ENCODE measurements at regions not wholly inside any gene's neighbourhood (a gene's known extent, or its start where the extent isn't known, plus 50 kb on each side); places are given as distances from the start of the nearest gene placed in this dataset.
"Not testable (repeated sequence)": the region's sequence is repeated elsewhere in the genome, so short reads cannot be mapped to it uniquely, and the experiment has no call there.

GRCh38 chr10:9140373-9140772 is 1085.9 kb downstream of the GATA3 start:
- DNase-seq (ENCODE audit: low read depth), result peak; percentile 44
- in situ Hi-C loops (cut with HindIII; ENCODE audit: low pct_unique_long_range_greater_than_20kb, low sequenced_read_pairs), result no loop called here

- in situ Hi-C loops (cut with HindIII; ENCODE audit: low pct_unique_long_range_greater_than_20kb, low sequenced_read_pairs), result no loop called here
- peak; percentile 30 for DNase-seq (ENCODE audit: low read depth)
Observed at GRCh38 chr10:9147475-9147874, 1093.0 kb downstream of the GATA3 start.

- no peak for DNase-seq (ENCODE audit: low read depth)
- in situ Hi-C loops (cut with HindIII; ENCODE audit: low pct_unique_long_range_greater_than_20kb, low sequenced_read_pairs), result no loop called here
Observed at GRCh38 chr10:9149134-9149533, 1094.6 kb downstream of the GATA3 start.

GRCh38 chr10:9153057-9153456 is 1098.6 kb downstream of the GATA3 start:
- in situ Hi-C loops (cut with HindIII; ENCODE audit: low pct_unique_long_range_greater_than_20kb, low sequenced_read_pairs); DNase-seq (ENCODE audit: low read depth): not testable (repeated sequence)

DNA sequence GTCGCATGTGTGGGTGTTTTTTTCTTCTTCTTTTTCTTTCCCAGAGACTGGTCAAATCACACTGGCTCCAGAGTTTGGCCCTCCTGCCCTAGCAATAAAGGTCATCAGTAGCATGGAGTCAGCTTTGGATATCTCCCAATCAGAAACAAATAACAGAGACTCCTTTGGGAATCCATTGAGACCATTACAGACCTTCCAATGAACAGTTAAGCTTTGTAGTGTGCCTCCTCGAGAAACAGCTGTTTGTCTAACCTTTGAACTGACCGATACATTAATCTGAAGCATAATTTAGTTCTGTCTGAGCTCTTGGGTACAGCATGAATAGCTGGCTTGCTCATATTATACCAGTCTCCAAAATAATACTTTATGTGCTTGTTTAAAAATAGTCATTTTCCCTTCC is 1103.2 kb downstream of the GATA3 start:
- DNase-seq (ENCODE audit: low read depth), result no peak
- in situ Hi-C loops (cut with HindIII; ENCODE audit: low pct_unique_long_range_greater_than_20kb, low sequenced_read_pairs), result no loop called here

GRCh38 chr10:9158675-9159074 is 1104.2 kb downstream of the GATA3 start:
- in situ Hi-C loops (cut with HindIII; ENCODE audit: low pct_unique_long_range_greater_than_20kb, low sequenced_read_pairs), result no loop called here
- no peak for DNase-seq (ENCODE audit: low read depth)

GRCh38 chr10:9160275-9160674 is 1105.8 kb downstream of the GATA3 start:
- in situ Hi-C loops (cut with HindIII; ENCODE audit: low pct_unique_long_range_greater_than_20kb, low sequenced_read_pairs), result no loop called here

GRCh38 chr10:9163699-9164098 is 1109.2 kb downstream of the GATA3 start:
- DNase-seq (ENCODE audit: low read depth), result no peak
- in situ Hi-C loops (cut with HindIII; ENCODE audit: low pct_unique_long_range_greater_than_20kb, low sequenced_read_pairs), result no loop called here

More at GRCh38 chr10:9160275-9160674, 1105.8 kb downstream of the GATA3 start:
- DNase-seq (ENCODE audit: low read depth), result no peak

GRCh38 chr10:9166770-9167169 is 1112.3 kb downstream of the GATA3 start:
- DNase-seq (ENCODE audit: low read depth), result no peak
- in situ Hi-C loops (cut with HindIII; ENCODE audit: low pct_unique_long_range_greater_than_20kb, low sequenced_read_pairs), result no loop called here

DNA sequence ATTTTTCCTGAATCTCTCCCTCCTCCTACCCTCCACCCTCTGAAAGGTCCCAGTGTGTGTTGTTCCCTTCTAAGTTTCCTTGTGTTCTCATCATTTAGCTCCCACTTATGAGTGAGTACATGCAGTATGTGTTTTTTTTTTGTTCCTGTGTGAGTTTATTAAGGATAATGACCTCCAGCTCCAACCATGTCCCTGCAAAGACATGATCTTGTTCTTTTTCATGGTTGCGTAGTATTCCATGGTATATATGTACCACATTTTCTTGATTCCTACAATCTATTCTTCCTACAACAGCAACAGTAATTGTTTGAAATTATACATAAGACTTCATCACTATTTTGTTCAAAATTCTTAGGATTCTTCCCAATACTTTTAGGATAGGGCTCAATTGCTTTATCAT is 1117.8 kb downstream of the GATA3 start:
- no peak for DNase-seq (ENCODE audit: low read depth)
- in situ Hi-C loops (cut with HindIII; ENCODE audit: low pct_unique_long_range_greater_than_20kb, low sequenced_read_pairs), result no loop called here

GRCh38 chr10:9175200-9175599 is 1120.7 kb downstream of the GATA3 start:
- DNase-seq (ENCODE audit: low read depth), result no peak
- in situ Hi-C loops (cut with HindIII; ENCODE audit: low pct_unique_long_range_greater_than_20kb, low sequenced_read_pairs), result no loop called here

DNA sequence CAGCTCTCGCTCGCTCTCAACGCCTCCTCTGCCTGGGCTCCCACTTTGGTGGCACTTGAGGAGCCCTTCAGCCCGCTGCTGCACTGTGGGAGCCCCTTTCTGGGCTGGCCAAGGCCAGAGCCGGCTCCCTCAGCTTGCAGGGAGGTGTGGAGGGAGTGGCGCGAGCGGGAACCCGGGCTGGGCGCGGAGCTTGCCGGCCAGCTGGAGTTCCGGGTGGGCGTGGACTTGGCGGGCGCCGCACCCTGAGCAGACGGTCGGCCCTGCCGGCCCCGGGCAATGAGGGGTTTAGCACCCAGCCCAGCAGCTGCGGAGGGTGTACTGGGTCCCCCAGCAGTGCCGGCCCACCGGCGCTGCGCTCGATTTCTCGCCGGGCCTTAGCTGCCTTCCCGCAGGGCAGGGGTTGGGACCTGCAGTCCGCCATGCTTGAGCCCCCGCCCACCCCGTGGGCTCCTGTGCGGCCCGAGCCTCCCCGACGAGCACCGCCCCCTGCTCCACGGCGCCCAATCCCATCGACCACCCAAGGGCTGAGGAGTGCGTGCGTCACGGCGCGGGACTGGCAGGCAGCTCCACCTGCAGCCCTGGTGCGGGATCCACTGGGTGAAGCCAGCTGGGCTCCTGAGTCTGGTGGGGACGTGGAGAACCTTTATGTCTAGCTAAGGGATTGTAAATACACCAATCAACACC is 1128.9 kb downstream of the GATA3 start:
- not testable (repeated sequence) for DNase-seq (ENCODE audit: low read depth)

GRCh38 chr10:9188022-9188810 is 1133.7 kb downstream of the GATA3 start:
- in situ Hi-C loops (cut with HindIII; ENCODE audit: low pct_unique_long_range_greater_than_20kb, low sequenced_read_pairs), result no loop called here
- no peak for DNase-seq (ENCODE audit: low read depth)

More for the DNA sequence above, 1128.9 kb downstream of the GATA3 start:
- in situ Hi-C loops (cut with HindIII; ENCODE audit: low pct_unique_long_range_greater_than_20kb, low sequenced_read_pairs), result not testable (repeated sequence)

DNA sequence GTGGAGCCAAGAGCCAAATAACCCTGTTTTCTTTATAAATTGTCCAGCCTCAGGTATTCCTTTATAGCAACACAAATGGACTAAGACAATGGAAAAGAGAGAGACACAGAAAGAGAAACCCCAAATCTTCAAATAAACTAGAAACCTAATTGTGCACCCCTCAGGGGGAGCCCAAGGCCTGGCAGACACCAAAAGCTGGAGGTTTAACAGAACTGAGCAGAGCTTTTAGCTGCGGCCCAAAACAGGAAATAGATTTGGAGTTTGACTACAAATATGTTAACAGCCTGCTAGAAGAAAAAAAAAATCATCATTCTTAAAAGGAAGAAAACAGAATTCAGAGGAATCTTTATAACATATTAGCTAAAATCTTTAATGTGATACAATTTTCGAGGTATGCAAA is 1135.0 kb downstream of the GATA3 start:
- in situ Hi-C loops (cut with HindIII; ENCODE audit: low pct_unique_long_range_greater_than_20kb, low sequenced_read_pairs), result no loop called here
- DNase-seq (ENCODE audit: low read depth), result no peak

DNA sequence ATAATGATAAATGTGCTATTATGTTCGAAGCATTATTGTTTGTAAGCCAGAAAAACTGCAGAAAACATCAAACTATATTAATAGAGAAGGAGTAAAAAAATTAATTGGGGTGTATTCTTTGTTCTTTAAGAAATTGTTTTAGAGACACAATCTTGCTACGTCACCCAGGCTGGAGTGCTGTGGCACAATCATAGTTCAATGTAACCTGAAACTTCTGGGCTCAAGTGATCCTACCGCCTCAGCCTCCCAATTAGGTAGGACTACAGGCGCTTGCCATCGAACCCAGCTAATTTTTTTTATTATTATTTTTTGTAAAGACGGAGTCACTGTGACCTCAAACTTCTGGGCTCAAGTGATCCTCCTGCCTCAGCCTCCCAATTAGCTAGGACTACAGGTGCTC is 1138.6 kb downstream of the GATA3 start:
- DNase-seq (ENCODE audit: low read depth), result no peak
- in situ Hi-C loops (cut with HindIII; ENCODE audit: low pct_unique_long_range_greater_than_20kb, low sequenced_read_pairs), result no loop called here

- no peak for DNase-seq (ENCODE audit: low read depth)
- in situ Hi-C loops (cut with HindIII; ENCODE audit: low pct_unique_long_range_greater_than_20kb, low sequenced_read_pairs), result no loop called here
Observed at GRCh38 chr10:9195385-9195784, 1140.9 kb downstream of the GATA3 start.

GRCh38 chr10:9198611-9199010 is 1144.1 kb downstream of the GATA3 start:
- in situ Hi-C loops (cut with HindIII; ENCODE audit: low pct_unique_long_range_greater_than_20kb, low sequenced_read_pairs), result no loop called here
- no peak for DNase-seq (ENCODE audit: low read depth)

DNA sequence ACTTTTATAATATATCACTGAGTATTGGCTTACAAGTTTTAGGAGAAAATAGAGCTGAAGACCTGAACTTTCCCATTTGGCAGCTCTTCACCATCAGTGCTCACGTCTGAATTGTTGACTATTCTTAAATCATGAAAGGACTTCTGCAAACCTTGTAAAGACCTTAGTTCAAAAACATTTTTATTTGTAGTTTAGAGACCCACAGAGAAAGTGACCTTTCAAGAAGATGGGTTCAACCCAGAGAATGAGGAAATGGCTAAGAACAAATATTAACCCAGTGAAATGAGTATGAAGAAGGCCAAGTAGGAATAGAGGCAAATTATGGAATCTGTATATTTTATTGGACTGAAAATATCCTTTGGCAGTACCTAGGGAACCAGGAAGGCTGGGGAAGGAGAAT is 1151.1 kb downstream of the GATA3 start:
- in situ Hi-C loops (cut with HindIII; ENCODE audit: low pct_unique_long_range_greater_than_20kb, low sequenced_read_pairs), result no loop called here
- DNase-seq (ENCODE audit: low read depth), result no peak

- DNase-seq (ENCODE audit: low read depth), result peak; percentile 68
- in situ Hi-C loops (cut with HindIII; ENCODE audit: low pct_unique_long_range_greater_than_20kb, low sequenced_read_pairs), result no loop called here
Observed at GRCh38 chr10:9209105-9209798, 1154.8 kb downstream of the GATA3 start.

Data from Caki2 (cell line).